ENCODE measurements at regions not wholly inside any gene's neighbourhood (a gene's known extent, or its start where the extent isn't known, plus 50 kb on each side); places are given as distances from the start of the nearest gene placed in this dataset.
"Not testable (repeated sequence)": the region's sequence is repeated elsewhere in the genome, so short reads cannot be mapped to it uniquely, and the experiment has no call there.

GRCh38 chr7:55705728-55706450, 133.6 kb upstream of the VOPP1 start:
- not testable (repeated sequence) for DNase-seq (ENCODE audit: low spot score)

GRCh38 chr7:55702831-55703230, 130.5 kb upstream of the VOPP1 start:
- DNase-seq (ENCODE audit: low spot score): not testable (repeated sequence)

GRCh38 chr7:55699450-55699842, 127.1 kb upstream of the VOPP1 start:
- DNase-seq (ENCODE audit: low spot score): not testable (repeated sequence)

- peak; percentile 56 for DNase-seq (ENCODE audit: low spot score)
Measured at GRCh38 chr7:55698607-55699449, 126.5 kb upstream of the VOPP1 start.

- not testable (repeated sequence) for DNase-seq (ENCODE audit: low spot score)
Measured at GRCh38 chr7:55695893-55696701, 123.8 kb upstream of the VOPP1 start.

- DNase-seq (ENCODE audit: low spot score): peak; percentile 54
Measured at GRCh38 chr7:55694484-55694883, 122.2 kb upstream of the VOPP1 start.

- not testable (repeated sequence) for DNase-seq (ENCODE audit: low spot score)
Measured at GRCh38 chr7:55688684-55689681, 116.7 kb upstream of the VOPP1 start.

GRCh38 chr7:55688261-55688660, 116.0 kb upstream of the VOPP1 start:
- DNase-seq (ENCODE audit: low spot score): not testable (repeated sequence)

- DNase-seq (ENCODE audit: low spot score): not testable (repeated sequence)
Measured at GRCh38 chr7:55687252-55687651, 115.0 kb upstream of the VOPP1 start.

- DNase-seq (ENCODE audit: low spot score): not testable (repeated sequence)
Measured at GRCh38 chr7:55686771-55687170, 114.5 kb upstream of the VOPP1 start.

- DNase-seq (ENCODE audit: low spot score): not testable (repeated sequence)
Measured at GRCh38 chr7:55683501-55683900, 111.2 kb upstream of the VOPP1 start.

- DNase-seq (ENCODE audit: low spot score): not testable (repeated sequence)
Measured at GRCh38 chr7:55675589-55675988, 103.3 kb upstream of the VOPP1 start.

- not testable (repeated sequence) for DNase-seq (ENCODE audit: low spot score)
Measured at GRCh38 chr7:55673525-55673924, 101.2 kb upstream of the VOPP1 start.

- DNase-seq (ENCODE audit: low spot score): not testable (repeated sequence)
Measured at GRCh38 chr7:55672084-55672483, 99.8 kb upstream of the VOPP1 start.

GRCh38 chr7:55657654-55658053, 85.4 kb upstream of the VOPP1 start:
- DNase-seq (ENCODE audit: low spot score): no peak

GRCh38 chr7:55651057-55651456, 78.8 kb upstream of the VOPP1 start:
- no peak for DNase-seq (ENCODE audit: low spot score)

- DNase-seq (ENCODE audit: low spot score): no peak
Measured at GRCh38 chr7:55649238-55649637, 76.9 kb upstream of the VOPP1 start.

- no peak for DNase-seq (ENCODE audit: low spot score)
Measured at GRCh38 chr7:55644567-55644966, 72.3 kb upstream of the VOPP1 start.

GRCh38 chr7:55642266-55642665, 70.0 kb upstream of the VOPP1 start:
- DNase-seq (ENCODE audit: low spot score): no peak

- DNase-seq (ENCODE audit: low spot score): no peak
Measured at GRCh38 chr7:55641811-55642210, 69.5 kb upstream of the VOPP1 start.

- DNase-seq (ENCODE audit: low spot score): peak; percentile 54
Measured at GRCh38 chr7:55641273-55641691, 69.0 kb upstream of the VOPP1 start.

Measured in ureter (tissue), 1 donor.